Activated CD8-positive, alpha-beta T cell treated with anti-CD3 and anti-CD28 coated beads, Interleukin-2, amount 10 ng/mL, durations not matched to agents 7 days and 5 days (primary cell): ENCODE measurements at regions not wholly inside any gene's neighbourhood (a gene's known extent, or its start where the extent isn't known, plus 50 kb on each side); places are given as distances from the start of the nearest gene placed in this dataset.

Experiments
- ATAC-seq: fragments of 150-1000 bp; cut with Tn5 transposase; one replicate; pipeline ENCODE4 v1.10.0; 2021; ENCODE audit warnings: moderate library complexity
- CTCF ChIA-PET: fragments of 350-600 bp; sonication (Branson Sonifier 250); formaldehyde crosslinking; loops from one replicate; lab custom pipeline; 2021; ENCODE audit warnings: antibody characterized with exemption; lab: Charles Lee
- POLR2A ChIA-PET: fragments of 350-600 bp; sonication (Branson Sonifier 250); formaldehyde crosslinking; loops from one replicate; lab custom pipeline; 2021; ENCODE audit warnings: antibody characterized with exemption; lab: Charles Lee
- DNase-seq: peaks from one replicate; pipeline ENCODE4 v3.0.0-alpha.2; 2020
- H3K27ac Mint-ChIP-seq: one replicate; pipeline ENCODE4 v1.8.0; 2021; ENCODE audit warnings: mild to moderate bottlenecking, mixed read lengths
- H3K27me3 Mint-ChIP-seq: one replicate; pipeline ENCODE4 v1.8.0; 2021; ENCODE audit warnings: low read depth, mixed read lengths
- H3K36me3 Mint-ChIP-seq: one replicate; pipeline ENCODE4 v1.8.0; 2021; ENCODE audit warnings: low read depth, mixed read lengths
- H3K4me1 Mint-ChIP-seq: one replicate; pipeline ENCODE4 v1.8.0; 2021; ENCODE audit warnings: low read depth, mixed read lengths
- H3K4me3 Mint-ChIP-seq: one replicate; pipeline ENCODE4 v1.8.0; 2021; ENCODE audit warnings: mild to moderate bottlenecking, mixed read lengths
- H3K9me3 Mint-ChIP-seq: one replicate; pipeline ENCODE4 v1.8.0; 2022; ENCODE audit warnings: mixed read lengths; ENCODE audit not compliant: insufficient read depth

DNA sequence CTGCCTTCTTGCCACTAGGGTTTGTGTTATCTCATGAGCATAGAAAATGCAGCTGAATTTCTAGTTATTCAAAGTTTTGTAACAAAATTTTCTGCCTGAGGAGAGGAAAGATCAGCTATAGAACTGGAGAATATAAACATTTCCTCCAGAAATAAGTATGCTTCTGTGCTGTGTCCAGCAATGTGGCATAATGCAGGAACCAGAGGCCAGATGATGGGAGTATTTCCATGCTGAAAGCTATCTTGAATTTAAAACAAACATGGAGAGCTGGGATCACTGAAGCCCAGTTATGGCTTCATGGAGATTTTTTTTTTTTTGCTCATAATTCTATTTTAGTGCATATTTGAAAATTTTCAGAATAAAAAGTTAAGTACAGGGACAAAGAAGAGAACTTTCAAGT lies 608.2 kb downstream of the SOX6 start:
- POLR2A ChIA-PET = no interaction called here
- H3K36me3 Mint-ChIP-seq = no peaks in the 10 kb centered on the region
- DNase-seq (no peak), ATAC-seq (no peak)
- no peak overlapping the region for H3K27ac Mint-ChIP-seq
- no peak overlapping the region for H3K4me3 Mint-ChIP-seq
- H3K27me3 Mint-ChIP-seq = no peaks in the 10 kb centered on the region
- no peaks in the 10 kb centered on the region for H3K9me3 Mint-ChIP-seq
- CTCF ChIA-PET = no interaction called here
- no peaks in the 10 kb centered on the region for H3K4me1 Mint-ChIP-seq

DNA sequence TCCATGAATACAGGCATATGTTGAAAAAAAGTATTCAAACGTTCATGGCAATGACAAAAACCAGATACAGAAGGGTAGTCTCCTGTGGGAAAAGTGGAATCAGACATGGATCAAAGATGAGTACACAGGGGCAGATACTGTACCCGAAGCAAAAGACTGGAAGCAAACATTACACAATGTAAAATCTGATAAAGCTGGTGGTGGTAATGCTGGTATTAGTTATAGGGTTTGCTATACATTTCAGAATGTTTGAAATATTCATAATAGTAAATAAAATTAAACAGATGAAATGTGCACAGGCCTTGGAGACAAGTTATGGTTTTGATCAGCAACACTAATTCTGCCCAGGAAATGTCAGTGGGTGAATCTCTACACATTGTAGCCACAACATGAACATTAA lies 607.6 kb downstream of the SOX6 start:
- no peaks in the 10 kb centered on the region for H3K4me1 Mint-ChIP-seq
- no peak overlapping the region for H3K4me3 Mint-ChIP-seq
- H3K9me3 Mint-ChIP-seq = no peaks in the 10 kb centered on the region
- no peaks in the 10 kb centered on the region for H3K27me3 Mint-ChIP-seq
- DNase-seq (no peak), ATAC-seq (no peak)
- H3K27ac Mint-ChIP-seq = no peak overlapping the region
- no peaks in the 10 kb centered on the region for H3K36me3 Mint-ChIP-seq
- ChIA-PET CTCF (no interaction called here), POLR2A (no interaction called here)

DNA sequence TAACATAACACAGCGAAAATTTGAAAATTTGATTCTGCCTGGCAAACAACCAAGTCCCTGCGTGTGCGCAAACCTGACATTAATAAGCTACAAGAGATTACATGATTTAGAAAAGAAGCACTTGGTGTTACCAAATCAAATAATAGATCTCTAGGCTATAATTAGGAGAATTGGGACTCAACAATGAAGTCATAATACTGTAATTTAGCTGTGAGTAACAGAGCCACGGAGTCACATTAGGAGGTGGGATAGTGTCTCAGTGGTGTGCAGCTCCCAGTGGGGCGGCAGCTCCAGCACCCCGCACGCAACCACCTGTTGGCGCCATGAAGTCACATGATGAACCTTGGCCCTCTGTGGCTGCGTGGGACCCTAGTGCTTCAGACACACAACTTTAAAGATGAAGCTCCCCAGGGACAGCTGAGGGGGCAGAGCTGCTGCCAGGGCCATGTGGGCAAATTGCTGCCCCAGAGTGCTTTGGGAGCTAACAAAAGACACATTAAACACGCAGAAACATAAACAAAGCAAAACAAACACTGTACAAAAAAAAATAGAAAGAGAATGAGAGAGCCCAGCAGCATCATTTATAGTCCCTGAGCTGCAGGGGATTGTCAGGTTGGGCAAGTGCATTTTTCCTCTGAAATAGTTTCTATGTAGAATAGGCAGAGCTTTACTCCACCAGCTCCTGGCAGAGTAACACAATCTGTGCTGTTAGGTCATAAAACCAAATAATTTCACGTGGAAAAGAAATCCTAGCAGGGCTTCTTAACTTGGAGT lies 605.6 kb downstream of the SOX6 start:
- POLR2A ChIA-PET = interaction anchor here (0.8 kb wide), 1 partner anchor 8 kb away, joined by 4 read pairs; no protein-coding TSS in a partner anchor
- H3K27me3 Mint-ChIP-seq = no peaks in the 10 kb centered on the region
- no peak overlapping the region for H3K4me3 Mint-ChIP-seq
- CTCF ChIA-PET = no interaction called here
- no peak overlapping the region for H3K27ac Mint-ChIP-seq
- H3K9me3 Mint-ChIP-seq = no peaks in the 10 kb centered on the region
- no peak for DNase-seq
- no peak for ATAC-seq
- no peaks in the 10 kb centered on the region for H3K36me3 Mint-ChIP-seq
- no peaks in the 10 kb centered on the region for H3K4me1 Mint-ChIP-seq

DNA sequence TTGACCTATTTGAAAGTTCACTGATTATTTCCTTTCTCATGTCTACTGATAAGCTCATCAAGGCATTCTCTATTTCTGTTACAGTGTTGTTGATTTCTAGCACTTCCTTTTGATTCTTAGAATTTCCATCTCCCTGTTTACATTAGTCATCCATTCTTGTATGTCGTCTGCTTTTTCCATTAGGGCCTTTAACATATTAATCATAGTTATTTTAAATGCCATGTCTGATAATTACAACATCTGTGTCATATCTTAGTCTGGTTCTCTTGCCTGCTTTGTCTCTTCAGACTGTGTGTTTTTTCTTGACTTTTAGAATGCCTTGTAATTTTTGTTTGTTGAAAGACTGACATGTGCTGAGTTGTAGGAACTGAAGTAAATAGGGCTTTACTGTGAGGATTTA lies 602.1 kb downstream of the SOX6 start:
- ATAC-seq (no peak), DNase-seq (no peak)
- H3K27me3 Mint-ChIP-seq = no peaks in the 10 kb centered on the region
- no peaks in the 10 kb centered on the region for H3K36me3 Mint-ChIP-seq
- H3K27ac Mint-ChIP-seq = no peak overlapping the region
- H3K4me3 Mint-ChIP-seq = no peak overlapping the region
- CTCF ChIA-PET = interaction anchor here (0.7 kb wide), 1 partner anchor 846 kb away, joined by 3 read pairs; no protein-coding TSS in a partner anchor
- POLR2A ChIA-PET = no interaction called here
- no peaks in the 10 kb centered on the region for H3K9me3 Mint-ChIP-seq
- H3K4me1 Mint-ChIP-seq = no peaks in the 10 kb centered on the region

DNA sequence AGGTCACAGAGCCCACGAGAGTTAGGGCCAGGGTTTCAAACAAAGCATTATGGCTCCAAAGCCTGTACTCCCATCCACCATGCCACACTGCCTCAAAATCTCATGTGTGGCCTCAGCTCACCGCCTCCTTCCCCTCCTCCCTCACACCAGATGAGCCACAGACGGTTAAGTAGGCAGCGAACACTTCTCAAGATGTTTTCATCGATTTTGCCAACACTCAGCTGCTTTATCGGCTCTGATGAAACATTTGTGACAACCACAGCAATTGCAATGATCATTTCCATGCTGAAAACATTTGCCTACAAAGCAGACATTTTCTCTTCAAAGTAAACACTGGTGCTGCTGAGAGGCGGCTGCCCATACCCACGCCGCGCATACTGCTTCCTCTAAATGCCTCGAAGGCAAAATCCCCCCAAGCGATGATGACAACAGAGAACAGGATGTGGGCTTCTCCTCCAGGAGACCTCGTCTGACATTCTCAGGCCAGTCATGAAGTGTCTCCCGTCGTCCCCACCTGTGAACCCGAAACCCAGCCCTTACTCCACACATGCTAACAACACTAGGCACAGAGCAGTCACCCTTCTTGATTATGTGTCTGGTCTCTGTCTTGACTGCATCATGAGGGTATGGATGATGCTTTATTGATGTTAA lies 599.2 kb downstream of the SOX6 start:
- CTCF ChIA-PET = no interaction called here
- DNase-seq (no peak), ATAC-seq (no peak)
- no peaks in the 10 kb centered on the region for H3K36me3 Mint-ChIP-seq
- H3K4me3 Mint-ChIP-seq = no peak overlapping the region
- H3K27ac Mint-ChIP-seq = no peak overlapping the region
- POLR2A ChIA-PET = no interaction called here
- H3K4me1 Mint-ChIP-seq = no peaks in the 10 kb centered on the region
- no peaks in the 10 kb centered on the region for H3K9me3 Mint-ChIP-seq
- H3K27me3 Mint-ChIP-seq = no peaks in the 10 kb centered on the region

DNA sequence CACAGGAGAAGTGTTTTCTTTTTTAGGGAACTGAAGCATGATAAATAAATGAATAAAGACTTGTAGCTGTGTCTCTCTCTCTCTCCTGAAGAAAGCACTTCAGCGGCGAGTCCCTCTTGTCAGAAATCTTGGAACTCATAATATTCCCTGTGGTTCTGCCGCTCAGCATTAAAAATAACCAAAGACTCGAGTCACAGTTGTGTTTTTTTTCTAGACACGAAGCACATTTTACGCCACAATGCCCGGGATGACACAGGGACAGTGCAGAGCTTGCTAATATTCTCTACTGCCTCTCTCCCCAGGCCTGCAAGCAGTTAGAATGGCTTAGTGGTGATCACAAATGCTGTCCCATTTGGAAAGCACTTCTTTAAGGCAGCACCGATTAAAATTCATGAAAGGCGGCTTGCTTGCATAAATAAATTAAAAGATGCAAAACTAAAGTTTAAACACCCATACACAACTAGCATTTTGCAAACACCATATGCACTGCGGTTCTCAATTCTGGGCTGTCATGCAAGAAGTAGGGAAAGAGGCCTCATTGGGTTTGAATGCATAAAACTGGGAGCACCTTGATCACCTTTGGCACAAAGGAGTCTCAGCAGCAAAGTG lies 597.4 kb downstream of the SOX6 start:
- Mint-ChIP-seq H3K27me3 (no peaks in the 10 kb centered on the region), H3K27ac (no peak overlapping the region), H3K4me1 (no peaks in the 10 kb centered on the region), H3K4me3 (no peak overlapping the region), H3K36me3 (no peaks in the 10 kb centered on the region), H3K9me3 (no peaks in the 10 kb centered on the region)
- ATAC-seq (no peak), DNase-seq (no peak)
- ChIA-PET CTCF (no interaction called here), POLR2A (no interaction called here)

DNA sequence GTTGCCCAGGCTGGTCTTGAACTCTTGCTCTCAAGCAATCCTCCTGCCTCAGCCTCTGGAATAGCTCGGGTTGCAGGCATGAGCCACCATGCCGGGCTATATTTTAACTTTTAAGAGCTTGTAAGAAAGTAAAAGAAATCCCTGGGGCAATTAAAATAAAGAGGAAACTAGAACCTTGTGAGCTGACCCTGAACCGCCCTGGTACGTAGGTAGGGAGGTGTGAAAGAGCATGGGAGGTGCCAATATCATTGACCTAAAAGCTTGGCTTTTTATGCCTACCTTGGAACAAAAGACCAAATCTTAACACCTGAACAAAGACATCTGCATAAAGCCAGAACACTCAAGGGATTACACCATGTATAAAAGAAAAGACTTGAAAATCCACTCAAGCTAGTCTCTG lies 595.1 kb downstream of the SOX6 start:
- Mint-ChIP-seq H3K36me3 (no peaks in the 10 kb centered on the region), H3K27me3 (no peaks in the 10 kb centered on the region), H3K27ac (no peak overlapping the region), H3K4me3 (no peak overlapping the region), H3K4me1 (no peaks in the 10 kb centered on the region), H3K9me3 (no peaks in the 10 kb centered on the region)
- POLR2A ChIA-PET = no interaction called here
- CTCF ChIA-PET = no interaction called here
- ATAC-seq (no peak), DNase-seq (no peak)

DNA sequence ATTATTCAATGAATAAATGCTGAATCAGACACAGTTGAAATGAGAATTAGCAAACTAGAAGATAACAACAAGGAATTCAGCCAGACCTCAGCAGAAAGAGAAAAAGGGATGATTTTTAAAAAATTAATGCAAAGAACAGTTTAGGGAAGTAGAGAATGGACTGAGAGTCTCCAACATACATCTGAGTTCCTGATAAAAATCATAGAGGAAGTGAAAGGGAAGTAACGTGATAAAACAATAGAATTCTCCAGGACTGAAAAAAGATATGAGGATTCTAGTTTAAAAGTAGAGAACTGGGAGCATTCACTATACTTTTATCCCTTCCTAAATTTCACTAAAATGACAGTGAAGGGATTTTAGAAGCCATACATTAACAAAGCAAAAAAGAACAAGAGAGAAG lies 592.0 kb downstream of the SOX6 start:
- Mint-ChIP-seq H3K4me1 (no peaks in the 10 kb centered on the region), H3K27me3 (no peaks in the 10 kb centered on the region), H3K36me3 (no peaks in the 10 kb centered on the region), H3K9me3 (no peaks in the 10 kb centered on the region), H3K4me3 (no peak overlapping the region), H3K27ac (no peak overlapping the region)
- ATAC-seq = no peak
- ChIA-PET POLR2A (no interaction called here), CTCF (no interaction called here)
- DNase-seq = no peak

DNA sequence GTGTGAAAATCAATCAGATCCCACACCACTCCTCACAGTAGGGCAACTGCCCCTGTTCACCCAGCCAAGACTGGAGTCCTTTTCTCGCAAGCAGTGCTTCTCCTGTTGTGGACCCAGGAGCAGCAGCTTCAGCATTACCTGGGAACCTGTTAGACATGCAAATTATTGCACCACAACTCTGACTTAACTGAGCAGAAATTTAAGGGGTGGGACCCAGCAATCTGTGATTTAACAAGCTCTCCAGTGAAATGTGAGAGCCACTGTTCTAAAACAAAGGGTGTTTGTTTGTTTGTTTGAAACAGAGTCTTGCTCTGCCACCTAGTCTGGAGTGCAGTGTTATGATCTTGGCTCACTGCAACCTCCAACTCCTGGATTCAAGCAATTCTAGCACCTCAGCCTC lies 591.4 kb downstream of the SOX6 start:
- DNase-seq = no peak
- Mint-ChIP-seq H3K36me3 (no peaks in the 10 kb centered on the region), H3K4me1 (no peaks in the 10 kb centered on the region), H3K9me3 (no peaks in the 10 kb centered on the region), H3K27ac (no peak overlapping the region), H3K4me3 (no peak overlapping the region), H3K27me3 (no peaks in the 10 kb centered on the region)
- CTCF ChIA-PET = no interaction called here
- no peak for ATAC-seq
- POLR2A ChIA-PET = no interaction called here

DNA sequence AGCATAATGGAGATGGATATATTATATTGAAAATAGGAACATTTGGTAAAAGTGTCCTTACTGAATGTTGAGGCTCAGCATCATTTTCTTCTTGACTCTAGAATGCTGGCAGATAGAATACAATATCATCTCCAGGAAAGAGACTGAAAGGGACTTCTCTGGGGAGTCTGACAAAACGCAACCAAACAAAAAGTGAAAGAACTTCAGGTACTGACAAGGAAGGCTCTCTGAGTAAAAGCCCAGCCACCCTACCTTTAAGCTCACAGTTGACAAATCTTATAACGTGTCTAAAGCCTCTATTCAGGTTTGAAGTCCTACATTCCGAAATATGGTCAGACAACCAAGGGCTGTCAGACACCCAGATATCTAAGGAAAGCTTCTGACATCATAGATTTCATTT lies 590.8 kb downstream of the SOX6 start:
- Mint-ChIP-seq H3K27ac (no peak overlapping the region), H3K4me1 (no peaks in the 10 kb centered on the region), H3K4me3 (no peak overlapping the region), H3K9me3 (no peaks in the 10 kb centered on the region), H3K27me3 (no peaks in the 10 kb centered on the region), H3K36me3 (no peaks in the 10 kb centered on the region)
- DNase-seq (no peak), ATAC-seq (no peak)
- ChIA-PET POLR2A (no interaction called here), CTCF (no interaction called here)

DNA sequence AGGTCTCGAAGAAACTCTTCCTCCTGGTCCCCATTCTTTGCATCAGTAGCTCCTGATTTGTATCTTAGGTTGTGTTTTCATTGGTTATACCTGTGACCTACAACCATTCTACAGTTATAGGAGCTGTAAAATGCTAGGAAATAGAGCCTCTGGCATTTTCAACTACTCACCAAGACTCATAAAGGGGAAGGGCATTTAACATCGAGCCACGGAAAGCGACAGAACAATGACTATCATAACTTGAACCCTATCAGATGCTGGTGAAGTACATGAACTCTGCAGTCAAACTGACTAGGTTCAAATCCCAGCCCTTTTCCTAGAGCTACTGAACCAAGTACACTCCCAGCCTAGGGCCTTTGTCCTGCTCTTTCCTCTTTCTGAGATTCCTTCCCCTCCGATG lies 588.0 kb downstream of the SOX6 start:
- Mint-ChIP-seq H3K9me3 (no peaks in the 10 kb centered on the region), H3K27ac (no peak overlapping the region), H3K36me3 (no peaks in the 10 kb centered on the region), H3K4me1 (no peaks in the 10 kb centered on the region), H3K4me3 (no peak overlapping the region), H3K27me3 (no peaks in the 10 kb centered on the region)
- ChIA-PET POLR2A (no interaction called here), CTCF (no interaction called here)
- ATAC-seq (no peak), DNase-seq (no peak)

DNA sequence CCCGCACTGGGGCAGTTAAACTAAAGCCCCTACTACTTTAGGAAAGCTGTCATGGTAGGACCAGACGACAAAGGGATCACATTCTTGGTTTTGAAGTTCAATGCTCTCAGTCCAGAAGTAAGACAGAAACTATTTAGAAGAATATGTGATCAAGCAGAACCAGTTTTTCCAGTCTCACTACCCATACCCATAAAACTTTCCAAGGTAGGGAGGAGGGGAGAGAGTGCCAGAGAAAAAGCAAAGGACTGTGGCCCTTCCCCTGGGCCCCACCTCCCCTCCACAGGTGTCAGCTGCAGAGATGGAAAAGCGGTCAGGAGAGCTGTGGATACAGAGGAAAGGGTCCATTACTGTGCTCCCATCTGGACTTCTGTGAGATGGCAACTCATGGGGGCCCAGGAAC lies 587.1 kb downstream of the SOX6 start:
- no peak overlapping the region for H3K27ac Mint-ChIP-seq
- no peaks in the 10 kb centered on the region for H3K9me3 Mint-ChIP-seq
- no peaks in the 10 kb centered on the region for H3K27me3 Mint-ChIP-seq
- no peaks in the 10 kb centered on the region for H3K4me1 Mint-ChIP-seq
- DNase-seq (no peak), ATAC-seq (no peak)
- POLR2A ChIA-PET = no interaction called here
- CTCF ChIA-PET = no interaction called here
- H3K4me3 Mint-ChIP-seq = no peak overlapping the region
- H3K36me3 Mint-ChIP-seq = no peaks in the 10 kb centered on the region
